ENCODE measurements at regions not wholly inside any gene's neighbourhood (a gene's known extent, or its start where the extent isn't known, plus 50 kb on each side); places are given as distances from the start of the nearest gene placed in this dataset.

- H3K9me3 ChIP-seq: peaks cover 0 to 3% of the 10 kb centered on the region in 2 donors
- no peak overlapping the region for H3K27ac ChIP-seq
- 13 to 26% (median 17%) methylated on average over 3 of the region's 3 CpGs for WGBS, 3 donors
- H3K36me3 ChIP-seq: no peaks in the 10 kb centered on the region
- H3K27me3 ChIP-seq: no peaks in the 10 kb centered on the region
- TF ChIP-seq POLR2A (IDR thresholded peaks at IDR 0.05) (no peak), EP300 (IDR thresholded peaks at IDR 0.05) (no peak)
- TF ChIP-seq, protein P1, sequence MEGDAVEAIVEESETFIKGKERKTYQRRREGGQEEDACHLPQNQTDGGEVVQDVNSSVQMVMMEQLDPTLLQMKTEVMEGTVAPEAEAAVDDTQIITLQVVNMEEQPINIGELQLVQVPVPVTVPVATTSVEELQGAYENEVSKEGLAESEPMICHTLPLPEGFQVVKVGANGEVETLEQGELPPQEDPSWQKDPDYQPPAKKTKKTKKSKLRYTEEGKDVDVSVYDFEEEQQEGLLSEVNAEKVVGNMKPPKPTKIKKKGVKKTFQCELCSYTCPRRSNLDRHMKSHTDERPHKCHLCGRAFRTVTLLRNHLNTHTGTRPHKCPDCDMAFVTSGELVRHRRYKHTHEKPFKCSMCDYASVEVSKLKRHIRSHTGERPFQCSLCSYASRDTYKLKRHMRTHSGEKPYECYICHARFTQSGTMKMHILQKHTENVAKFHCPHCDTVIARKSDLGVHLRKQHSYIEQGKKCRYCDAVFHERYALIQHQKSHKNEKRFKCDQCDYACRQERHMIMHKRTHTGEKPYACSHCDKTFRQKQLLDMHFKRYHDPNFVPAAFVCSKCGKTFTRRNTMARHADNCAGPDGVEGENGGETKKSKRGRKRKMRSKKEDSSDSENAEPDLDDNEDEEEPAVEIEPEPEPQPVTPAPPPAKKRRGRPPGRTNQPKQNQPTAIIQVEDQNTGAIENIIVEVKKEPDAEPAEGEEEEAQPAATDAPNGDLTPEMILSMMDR (IDR thresholded peaks at IDR 0.05): no peak
- DNase-seq: no peak
- no peaks in the 10 kb centered on the region for H3K4me1 ChIP-seq (ENCODE audit: insufficient read depth)
- intact Hi-C loops (cut with DNase I): no loop called here
- H3K4me3 ChIP-seq: no peak overlapping the region
Measured at GRCh38 chr3:36318621-36319200, 61.6 kb upstream of the STAC start.

DNA sequence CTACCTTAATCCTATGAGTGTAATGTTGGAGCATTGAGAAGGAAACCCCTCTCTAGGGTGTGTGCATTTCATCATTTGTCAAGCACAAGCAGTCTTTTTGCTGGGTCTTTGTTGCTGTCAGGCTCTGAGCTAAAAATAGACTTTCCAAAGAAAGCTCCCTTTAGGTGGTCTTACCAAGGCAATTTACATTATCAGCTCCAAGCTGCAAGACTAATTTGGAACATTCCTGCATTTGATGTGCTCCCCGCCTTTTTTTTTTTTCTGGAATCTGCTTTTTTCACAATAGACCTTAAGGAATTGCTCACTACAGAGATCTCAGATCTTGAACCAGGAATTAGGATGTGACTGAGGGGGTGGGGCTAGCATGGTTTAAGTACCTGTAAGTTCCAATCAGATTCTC is 60.6 kb upstream of the STAC start:
- no peaks in the 10 kb centered on the region for H3K27me3 ChIP-seq
- DNase-seq: no peak
- WGBS, 3 donors: 45 to 57% (median 48%) methylated on average over 1 of the region's 1 CpG
- H3K9me3 ChIP-seq: peaks cover 0 to 3% of the 10 kb centered on the region in 2 donors
- H3K4me1 ChIP-seq (ENCODE audit: insufficient read depth): no peaks in the 10 kb centered on the region
- H3K27ac ChIP-seq: no peak overlapping the region
- intact Hi-C loops (cut with DNase I): no loop called here
- no peaks in the 10 kb centered on the region for H3K36me3 ChIP-seq
- H3K4me3 ChIP-seq: no peak overlapping the region
- TF ChIP-seq POLR2A (IDR thresholded peaks at IDR 0.05) (no peak), EP300 (IDR thresholded peaks at IDR 0.05) (no peak)
- TF ChIP-seq, protein P1 (IDR thresholded peaks at IDR 0.05): no peak
